ENCODE measurements at regions not wholly inside any gene's neighbourhood (a gene's known extent, or its start where the extent isn't known, plus 50 kb on each side); places are given as distances from the start of the nearest gene placed in this dataset.

DNA sequence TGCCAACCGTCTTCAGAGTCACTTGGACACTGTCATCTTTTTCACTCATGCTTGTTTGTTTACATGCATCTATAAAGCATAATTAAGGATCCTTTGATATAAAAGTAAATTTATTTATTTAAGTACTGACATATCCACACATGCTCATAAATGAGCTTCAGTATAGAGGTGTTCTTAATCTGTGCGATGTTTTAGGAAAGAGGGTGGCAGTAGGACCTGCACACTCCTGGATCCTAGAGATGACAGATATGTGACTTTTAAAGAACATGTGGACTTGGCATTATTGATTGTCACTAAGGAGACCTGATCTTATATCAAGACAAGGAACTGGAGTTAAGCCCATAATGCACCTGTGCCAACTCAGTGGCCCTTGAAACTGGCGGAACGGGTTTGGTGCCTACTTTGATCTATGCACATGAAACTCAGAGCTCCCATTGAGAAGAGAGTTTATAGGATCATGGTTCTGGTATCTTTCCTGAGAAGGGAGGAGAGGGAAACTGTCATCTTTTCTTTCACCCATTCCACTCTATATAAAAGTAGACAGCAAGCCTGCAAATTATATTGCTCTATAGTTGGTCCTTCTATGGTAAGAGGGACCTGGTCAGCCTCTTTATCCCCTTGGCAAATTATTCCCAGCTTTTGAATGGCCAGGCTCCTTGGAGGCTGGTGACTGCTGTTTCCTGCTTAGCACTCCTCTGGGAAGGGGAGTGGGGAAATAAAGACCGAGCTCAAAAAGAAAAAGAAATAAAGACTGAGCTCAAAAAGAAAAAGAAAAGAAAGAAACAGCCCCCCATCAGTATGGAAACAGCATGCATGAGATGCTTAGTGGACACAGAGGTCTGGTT lies 57.8 kb upstream of the LIFR start:
- no peak for ATAC-seq
- Histone ChIP-seq H3K4me3 (no peak overlapping the region), H3K9me3 (peaks cover 11% of the 10 kb centered on the region), H3K4me1 (ENCODE audit: low read depth) (no peaks in the 10 kb centered on the region), H3K36me3 (ENCODE audit: low read depth) (no peaks in the 10 kb centered on the region)
- intact Hi-C loops (cut with DNase I, micrococcal nuclease) = no loop called here
- TF ChIP-seq, protein P1, sequence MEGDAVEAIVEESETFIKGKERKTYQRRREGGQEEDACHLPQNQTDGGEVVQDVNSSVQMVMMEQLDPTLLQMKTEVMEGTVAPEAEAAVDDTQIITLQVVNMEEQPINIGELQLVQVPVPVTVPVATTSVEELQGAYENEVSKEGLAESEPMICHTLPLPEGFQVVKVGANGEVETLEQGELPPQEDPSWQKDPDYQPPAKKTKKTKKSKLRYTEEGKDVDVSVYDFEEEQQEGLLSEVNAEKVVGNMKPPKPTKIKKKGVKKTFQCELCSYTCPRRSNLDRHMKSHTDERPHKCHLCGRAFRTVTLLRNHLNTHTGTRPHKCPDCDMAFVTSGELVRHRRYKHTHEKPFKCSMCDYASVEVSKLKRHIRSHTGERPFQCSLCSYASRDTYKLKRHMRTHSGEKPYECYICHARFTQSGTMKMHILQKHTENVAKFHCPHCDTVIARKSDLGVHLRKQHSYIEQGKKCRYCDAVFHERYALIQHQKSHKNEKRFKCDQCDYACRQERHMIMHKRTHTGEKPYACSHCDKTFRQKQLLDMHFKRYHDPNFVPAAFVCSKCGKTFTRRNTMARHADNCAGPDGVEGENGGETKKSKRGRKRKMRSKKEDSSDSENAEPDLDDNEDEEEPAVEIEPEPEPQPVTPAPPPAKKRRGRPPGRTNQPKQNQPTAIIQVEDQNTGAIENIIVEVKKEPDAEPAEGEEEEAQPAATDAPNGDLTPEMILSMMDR (IDR thresholded peaks at IDR 0.05) = no peak
- DNase-seq = peak in 1 of 3 donors; percentile 13

DNA sequence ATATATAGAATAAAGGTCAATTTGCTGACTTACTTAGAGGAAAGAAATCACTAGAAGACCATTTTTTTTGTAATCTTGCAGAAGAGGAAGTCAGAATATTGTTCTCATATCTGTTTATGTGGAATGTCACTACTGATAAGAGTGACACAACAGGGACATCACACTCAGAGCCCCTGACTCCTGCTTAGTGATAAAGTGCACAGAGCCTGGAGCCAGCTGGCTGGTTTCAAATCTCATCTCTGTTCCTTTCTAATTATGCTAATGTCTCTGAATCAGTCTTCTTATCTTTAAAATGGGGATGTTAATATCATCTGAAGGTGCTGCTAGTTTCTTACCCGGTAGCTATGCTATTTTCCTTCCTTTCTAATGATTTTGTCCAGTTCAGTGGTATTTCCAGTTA lies 58.6 kb upstream of the LIFR start:
- Histone ChIP-seq H3K4me3 (no peak overlapping the region), H3K36me3 (ENCODE audit: low read depth) (no peaks in the 10 kb centered on the region), H3K4me1 (ENCODE audit: low read depth) (no peaks in the 10 kb centered on the region), H3K9me3 (peaks cover 12% of the 10 kb centered on the region)
- DNase-seq = no peak
- no peak for ATAC-seq
- intact Hi-C loops (cut with DNase I, micrococcal nuclease) = no loop called here
- TF ChIP-seq, protein P1 (IDR thresholded peaks at IDR 0.05) = no peak

DNA sequence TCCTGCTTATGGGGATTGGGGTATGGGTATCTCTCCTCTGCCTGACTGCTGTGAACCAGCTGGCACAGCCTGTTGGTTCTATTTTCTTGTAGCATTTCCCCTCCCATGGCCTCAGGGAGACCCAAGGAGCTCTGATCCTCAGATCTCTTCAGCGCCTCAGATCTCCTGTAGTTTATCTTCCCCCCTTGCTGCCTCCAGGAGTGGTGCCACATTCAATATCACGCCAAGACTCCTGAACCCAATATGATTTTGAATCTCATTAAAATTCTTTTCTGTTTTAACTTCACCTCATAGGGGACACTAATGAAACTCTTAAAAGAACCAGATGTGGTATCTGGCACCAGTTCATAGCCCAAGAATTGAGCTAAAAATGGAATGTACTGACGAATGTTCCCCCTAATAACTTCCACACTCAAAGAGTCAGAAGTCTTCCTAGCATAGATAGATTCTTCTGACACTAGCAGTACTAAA lies 59.6 kb upstream of the LIFR start:
- intact Hi-C loops (cut with DNase I, micrococcal nuclease) = no loop called here
- Histone ChIP-seq H3K9me3 (peaks cover 12% of the 10 kb centered on the region), H3K36me3 (ENCODE audit: low read depth) (no peaks in the 10 kb centered on the region), H3K4me1 (ENCODE audit: low read depth) (no peaks in the 10 kb centered on the region), H3K4me3 (no peak overlapping the region)
- TF ChIP-seq, protein P1 (IDR thresholded peaks at IDR 0.05) = no peak
- no peak for DNase-seq
- ATAC-seq = no peak

DNA sequence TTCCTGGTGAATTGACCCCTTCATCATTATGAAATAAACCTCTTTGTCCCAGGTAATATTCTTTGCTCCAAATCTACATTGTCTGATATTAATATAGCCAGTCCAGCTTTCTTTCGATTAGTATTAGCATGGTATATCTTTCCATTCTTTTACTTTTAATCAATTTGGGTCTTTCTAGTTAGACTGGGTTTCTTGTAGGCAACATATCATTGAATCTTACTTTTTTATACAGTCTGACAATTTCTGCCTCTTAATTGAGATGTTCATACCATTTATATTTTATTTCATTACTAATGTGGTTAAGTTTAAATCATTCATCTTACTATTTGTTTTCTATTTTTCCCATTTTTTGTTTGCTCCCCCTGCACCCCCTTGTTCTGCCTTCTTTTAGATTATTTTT lies 61.7 kb upstream of the LIFR start:
- Histone ChIP-seq H3K4me3 (no peak overlapping the region), H3K9me3 (peaks cover 12% of the 10 kb centered on the region), H3K36me3 (ENCODE audit: low read depth) (no peaks in the 10 kb centered on the region), H3K4me1 (ENCODE audit: low read depth) (no peaks in the 10 kb centered on the region)
- intact Hi-C loops (cut with DNase I, micrococcal nuclease) = no loop called here
- TF ChIP-seq, protein P1 (IDR thresholded peaks at IDR 0.05) = no peak
- DNase-seq (no peak), ATAC-seq (no peak)

DNA sequence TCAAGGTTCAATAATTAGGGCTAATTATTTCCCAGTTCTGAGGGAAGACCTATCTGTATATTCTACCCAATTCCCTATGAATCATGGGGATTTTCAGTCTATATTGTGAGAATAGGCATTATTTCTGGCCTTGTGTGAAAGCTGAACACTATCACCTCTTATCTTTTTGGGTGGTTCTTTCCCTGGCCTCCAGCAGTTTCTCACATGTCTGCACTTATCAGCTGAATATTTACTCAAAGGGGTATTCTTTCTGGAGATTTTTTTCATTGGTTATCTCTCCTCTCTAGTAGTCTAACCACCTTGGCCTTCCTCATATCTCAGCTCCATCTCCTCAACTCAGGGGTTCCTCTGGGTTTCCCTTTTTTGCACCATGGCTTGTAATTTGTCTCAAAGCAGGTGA lies 64.9 kb upstream of the LIFR start:
- Histone ChIP-seq H3K9me3 (peaks cover 12% of the 10 kb centered on the region), H3K36me3 (ENCODE audit: low read depth) (no peaks in the 10 kb centered on the region), H3K4me3 (no peak overlapping the region), H3K4me1 (ENCODE audit: low read depth) (no peaks in the 10 kb centered on the region)
- DNase-seq (no peak), ATAC-seq (no peak)
- TF ChIP-seq, protein P1 (IDR thresholded peaks at IDR 0.05) = no peak
- intact Hi-C loops (cut with DNase I, micrococcal nuclease) = no loop called here

All from mucosa of descending colon (tissue), 3 donors.